Nephron progenitor cell (in vitro differentiated cells): ENCODE measurements at regions not wholly inside any gene's neighbourhood (a gene's known extent, or its start where the extent isn't known, plus 50 kb on each side); places are given as distances from the start of the nearest gene placed in this dataset.

Source experiments
- DNase-seq: peaks from one replicate; pipeline ENCODE4 v3.0.0; 2021
- H3K27ac Mint-ChIP-seq: 2 replicates; pipeline ENCODE4 v1.8.0; 2021; ENCODE audit warnings: mild to moderate bottlenecking, moderate library complexity, mixed read lengths
- H3K27me3 Mint-ChIP-seq: 2 replicates; pipeline ENCODE4 v1.8.0; 2021; ENCODE audit warnings: mild to moderate bottlenecking, low read depth, mixed read lengths; ENCODE audit not compliant: poor library complexity
- H3K36me3 Mint-ChIP-seq: 2 replicates; pipeline ENCODE4 v1.8.0; 2021; ENCODE audit warnings: low read depth, mixed read lengths
- H3K4me1 Mint-ChIP-seq: 2 replicates; pipeline ENCODE4 v1.8.0; 2021; ENCODE audit warnings: mixed read lengths
- H3K4me3 Mint-ChIP-seq: 2 replicates; pipeline ENCODE4 v1.8.0; 2021; ENCODE audit warnings: mild to moderate bottlenecking, moderate library complexity, mixed read lengths
- H3K9me3 Mint-ChIP-seq: 2 replicates; pipeline ENCODE4 v1.8.0; 2021; ENCODE audit warnings: mild to moderate bottlenecking, moderate library complexity, mixed read lengths
- CTCF ChIP-seq: fragments of 200-600 bp; sonication (generic); IDR thresholded peaks from 2 replicates; pipeline ENCODE4 v1.5.0; 2021; ENCODE audit warnings: antibody characterized with exemption

GRCh38 chr9:31774571-31774970 is 609.9 kb upstream of the ACO1 start:
- Mint-ChIP-seq H3K4me3 (no peak overlapping the region), H3K36me3 (peaks cover 27% of the 10 kb centered on the region)
- no peak for DNase-seq

GRCh38 chr9:31776471-31776870 is 608.0 kb upstream of the ACO1 start:
- Mint-ChIP-seq H3K4me1 (peaks cover 20% of the 10 kb centered on the region), H3K9me3 (peaks cover 92% of the 10 kb centered on the region), H3K36me3 (peaks cover 32% of the 10 kb centered on the region), H3K27me3 (peaks cover 4% of the 10 kb centered on the region), H3K27ac (no peak overlapping the region), H3K4me3 (no peak overlapping the region)
- no peak for DNase-seq
- TF ChIP-seq CTCF: no peak

More at GRCh38 chr9:31774571-31774970, 609.9 kb upstream of the ACO1 start:
- TF ChIP-seq CTCF: no peak
- Mint-ChIP-seq H3K27me3 (peaks cover 4% of the 10 kb centered on the region), H3K4me1 (peaks cover 20% of the 10 kb centered on the region), H3K27ac (peak overlapping the region; percentile 81), H3K9me3 (peaks cover 89% of the 10 kb centered on the region)

GRCh38 chr9:31783491-31783890 is 601.0 kb upstream of the ACO1 start:
- H3K4me1 Mint-ChIP-seq: no peaks in the 10 kb centered on the region
- no peak for TF ChIP-seq CTCF
- H3K9me3 Mint-ChIP-seq: peaks cover 43% of the 10 kb centered on the region
- H3K36me3 Mint-ChIP-seq: peaks cover 15% of the 10 kb centered on the region
- H3K27me3 Mint-ChIP-seq: no peaks in the 10 kb centered on the region
- no peak for DNase-seq
- no peak overlapping the region for H3K27ac Mint-ChIP-seq
- no peak overlapping the region for H3K4me3 Mint-ChIP-seq

- H3K27ac Mint-ChIP-seq: no peak overlapping the region
- H3K27me3 Mint-ChIP-seq: no peaks in the 10 kb centered on the region
- peaks cover 5% of the 10 kb centered on the region for H3K9me3 Mint-ChIP-seq
- no peaks in the 10 kb centered on the region for H3K36me3 Mint-ChIP-seq
- DNase-seq: no peak
- H3K4me3 Mint-ChIP-seq: no peak overlapping the region
- no peaks in the 10 kb centered on the region for H3K4me1 Mint-ChIP-seq
- no peak for TF ChIP-seq CTCF
Observed at GRCh38 chr9:31790720-31791119, 593.7 kb upstream of the ACO1 start.

- H3K36me3 Mint-ChIP-seq: peaks cover 4% of the 10 kb centered on the region
- no peak overlapping the region for H3K27ac Mint-ChIP-seq
Observed at GRCh38 chr9:31799953-31800609, 584.4 kb upstream of the ACO1 start.

More at GRCh38 chr9:31799953-31800609, 584.4 kb upstream of the ACO1 start:
- no peak overlapping the region for H3K4me3 Mint-ChIP-seq
- no peaks in the 10 kb centered on the region for H3K9me3 Mint-ChIP-seq
- H3K4me1 Mint-ChIP-seq: peaks cover 5% of the 10 kb centered on the region
- H3K27me3 Mint-ChIP-seq: no peaks in the 10 kb centered on the region
- peak; percentile 12 for DNase-seq
- peak; percentile 69 for TF ChIP-seq CTCF
